Right atrium auricular region (tissue), 2 donors: ENCODE measurements at regions not wholly inside any gene's neighbourhood (a gene's known extent, or its start where the extent isn't known, plus 50 kb on each side); places are given as distances from the start of the nearest gene placed in this dataset.
"Not testable (repeated sequence)": the region's sequence is repeated elsewhere in the genome, so short reads cannot be mapped to it uniquely, and the experiment has no call there.

ENCODE experiments used
- DNase-seq: peaks from one replicate; pipeline ENCODE4 v3.0.0-alpha.2; 2019; ENCODE audit warnings: low spot score
- H3K27ac ChIP-seq, 2 donors: fragments of 200-600 bp; sonication (generic); 1 replicate in 1 of 2; 2 replicates in 1 of 2; pipeline ENCODE4 v1.5.1; 2016 to 2019
- H3K27me3 ChIP-seq, 2 donors: fragments of 200-600 bp; sonication (generic); one replicate each; pipeline versions ENCODE4 v1.5.1 to v1.6.0; 2017 to 2019
- H3K36me3 ChIP-seq: fragments of 200-600 bp; sonication (generic); one replicate; pipeline ENCODE4 v1.5.1; 2016
- H3K4me1 ChIP-seq, 2 donors: fragments of 200-600 bp; sonication (generic); one replicate each; pipeline versions ENCODE4 v1.5.1 to v1.6.0; 2017 to 2019
- H3K4me3 ChIP-seq, 2 donors: fragments of 200-600 bp; sonication (generic); 1 replicate in 1 of 2; 2 replicates in 1 of 2; pipeline ENCODE4 v1.5.1; 2017 to 2019; ENCODE audit warnings: mild to moderate bottlenecking in 1 of 2, moderate library complexity in 1 of 2
- H3K9me3 ChIP-seq, 2 donors: fragments of 200-600 bp; sonication (generic); one replicate each; pipeline ENCODE4 v1.5.1; 2019
- TF ChIP-seq, protein P1 (sequence below), 2 donors: fragments of 200-600 bp; sonication (generic); IDR thresholded peaks; one replicate each; pipeline ENCODE4 v1.5.1; 2019; ENCODE audit warnings: antibody characterized with exemption in 2 of 2

- TF ChIP-seq, protein P1, sequence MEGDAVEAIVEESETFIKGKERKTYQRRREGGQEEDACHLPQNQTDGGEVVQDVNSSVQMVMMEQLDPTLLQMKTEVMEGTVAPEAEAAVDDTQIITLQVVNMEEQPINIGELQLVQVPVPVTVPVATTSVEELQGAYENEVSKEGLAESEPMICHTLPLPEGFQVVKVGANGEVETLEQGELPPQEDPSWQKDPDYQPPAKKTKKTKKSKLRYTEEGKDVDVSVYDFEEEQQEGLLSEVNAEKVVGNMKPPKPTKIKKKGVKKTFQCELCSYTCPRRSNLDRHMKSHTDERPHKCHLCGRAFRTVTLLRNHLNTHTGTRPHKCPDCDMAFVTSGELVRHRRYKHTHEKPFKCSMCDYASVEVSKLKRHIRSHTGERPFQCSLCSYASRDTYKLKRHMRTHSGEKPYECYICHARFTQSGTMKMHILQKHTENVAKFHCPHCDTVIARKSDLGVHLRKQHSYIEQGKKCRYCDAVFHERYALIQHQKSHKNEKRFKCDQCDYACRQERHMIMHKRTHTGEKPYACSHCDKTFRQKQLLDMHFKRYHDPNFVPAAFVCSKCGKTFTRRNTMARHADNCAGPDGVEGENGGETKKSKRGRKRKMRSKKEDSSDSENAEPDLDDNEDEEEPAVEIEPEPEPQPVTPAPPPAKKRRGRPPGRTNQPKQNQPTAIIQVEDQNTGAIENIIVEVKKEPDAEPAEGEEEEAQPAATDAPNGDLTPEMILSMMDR (IDR thresholded peaks at IDR 0.05) = no peak
- Histone ChIP-seq H3K4me3 (no peak overlapping the region), H3K27me3 (no peaks in the 10 kb centered on the region), H3K9me3 (no peaks in the 10 kb centered on the region), H3K27ac (no peak overlapping the region), H3K4me1 (no peaks in the 10 kb centered on the region), H3K36me3 (no peaks in the 10 kb centered on the region)
- no peak for DNase-seq
Measured at GRCh38 chr6:16939351-16939750, 162.5 kb upstream of the STMND1 start.

GRCh38 chr6:16936893-16937292, 165.0 kb upstream of the STMND1 start:
- no peaks in the 10 kb centered on the region for H3K27me3 ChIP-seq
- H3K36me3 ChIP-seq = no peaks in the 10 kb centered on the region
- H3K27ac ChIP-seq = no peak overlapping the region
- no peak overlapping the region for H3K4me3 ChIP-seq
- DNase-seq = no peak
- H3K4me1 ChIP-seq = no peaks in the 10 kb centered on the region
- H3K9me3 ChIP-seq = no peaks in the 10 kb centered on the region
- TF ChIP-seq, protein P1 (IDR thresholded peaks at IDR 0.05) = no peak

DNA sequence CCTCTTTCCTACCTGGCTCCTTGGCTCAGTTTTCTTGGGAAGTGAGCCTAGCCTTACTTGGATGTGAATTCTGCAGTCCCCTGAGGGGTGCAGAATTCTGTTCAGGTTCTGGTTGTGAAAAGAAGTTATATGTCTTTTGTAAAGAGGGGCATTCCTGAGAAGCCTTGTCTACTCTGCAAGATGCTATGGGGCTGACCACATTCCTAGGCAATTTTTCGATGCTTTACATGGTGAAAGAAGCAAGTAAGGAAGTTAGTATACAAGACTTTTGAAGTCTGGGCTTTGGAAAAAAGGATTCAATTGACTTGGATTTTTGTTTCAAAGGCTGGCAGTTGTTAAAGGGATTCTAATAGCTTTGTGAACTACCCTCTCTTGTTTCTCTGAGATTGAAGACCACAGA, 167.9 kb upstream of the STMND1 start:
- DNase-seq = no peak
- TF ChIP-seq, protein P1 (IDR thresholded peaks at IDR 0.05) = no peak
- Histone ChIP-seq H3K27me3 (no peaks in the 10 kb centered on the region), H3K4me3 (no peak overlapping the region), H3K27ac (no peak overlapping the region), H3K36me3 (no peaks in the 10 kb centered on the region), H3K4me1 (no peaks in the 10 kb centered on the region), H3K9me3 (no peaks in the 10 kb centered on the region)

DNA sequence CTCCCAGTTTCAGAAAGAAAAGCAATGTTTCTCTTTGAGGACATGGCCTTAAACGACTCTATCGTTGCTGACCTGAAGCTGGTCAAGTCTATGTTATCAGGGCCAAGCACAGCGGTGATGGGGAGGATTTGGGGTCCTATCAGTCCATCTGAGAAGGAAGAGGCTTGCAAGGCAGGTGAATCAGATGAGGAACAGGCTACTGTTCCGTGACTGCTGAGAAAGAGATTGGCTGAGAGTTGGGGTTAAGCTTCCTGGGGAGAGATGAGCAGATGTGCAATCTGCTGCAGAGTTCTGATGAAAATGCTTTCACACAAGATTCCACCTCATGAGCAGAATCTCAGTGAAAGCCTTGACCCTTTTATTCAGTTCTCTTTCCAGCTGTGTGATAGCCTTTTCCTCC, 168.3 kb upstream of the STMND1 start:
- H3K36me3 ChIP-seq = no peaks in the 10 kb centered on the region
- H3K9me3 ChIP-seq = no peaks in the 10 kb centered on the region
- no peaks in the 10 kb centered on the region for H3K4me1 ChIP-seq
- TF ChIP-seq, protein P1 (IDR thresholded peaks at IDR 0.05) = no peak
- H3K4me3 ChIP-seq = no peak overlapping the region
- H3K27ac ChIP-seq = no peak overlapping the region
- H3K27me3 ChIP-seq = no peaks in the 10 kb centered on the region
- DNase-seq = no peak

DNA sequence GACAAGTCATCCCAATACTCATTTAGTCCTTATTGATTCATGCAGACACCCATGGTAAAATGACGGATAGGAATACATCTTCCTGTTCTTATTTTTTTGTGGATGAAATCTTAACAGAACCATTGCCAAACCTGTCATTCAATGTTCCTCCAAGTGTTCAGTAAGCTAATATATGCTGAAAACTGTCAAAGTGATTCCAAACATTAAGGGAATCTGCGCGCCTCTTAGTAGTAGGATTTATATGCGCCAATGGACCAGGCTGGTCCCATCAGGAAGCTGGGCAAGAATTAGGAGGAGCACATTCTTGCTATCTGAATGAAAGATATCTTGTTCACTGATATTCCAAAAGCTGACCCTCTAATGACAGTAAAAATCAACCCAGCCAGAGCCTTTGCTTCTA, 168.9 kb upstream of the STMND1 start:
- no peak for DNase-seq
- TF ChIP-seq, protein P1 (IDR thresholded peaks at IDR 0.05) = no peak

GRCh38 chr6:16931079-16931478, 169.8 kb upstream of the ATXN1 start:
- not testable (repeated sequence) for H3K36me3 ChIP-seq, DNase-seq, H3K27me3 ChIP-seq, H3K4me1 ChIP-seq, H3K9me3 ChIP-seq, H3K27ac ChIP-seq, H3K4me3 ChIP-seq

More for the DNA sequence above, 168.9 kb upstream of the STMND1 start:
- no peak overlapping the region for H3K4me3 ChIP-seq
- no peaks in the 10 kb centered on the region for H3K4me1 ChIP-seq
- no peaks in the 10 kb centered on the region for H3K9me3 ChIP-seq
- H3K27ac ChIP-seq = no peak overlapping the region
- H3K36me3 ChIP-seq = no peaks in the 10 kb centered on the region
- H3K27me3 ChIP-seq = no peaks in the 10 kb centered on the region
